HepG2 (cell line): ENCODE measurements at regions not wholly inside any gene's neighbourhood (a gene's known extent, or its start where the extent isn't known, plus 50 kb on each side); places are given as distances from the start of the nearest gene placed in this dataset.

Experiments used
- ADNP ChIP-seq: sonication (generic); formaldehyde crosslinking; IDR thresholded peaks from 2 replicates; pipeline ENCODE4 v1.4.0; 2020; ENCODE audit warnings: missing genetic modification reagents
- CBFB ChIP-seq: sonication (generic); formaldehyde crosslinking; IDR thresholded peaks from 2 replicates; pipeline ENCODE4 v1.4.0; 2020; ENCODE audit warnings: missing genetic modification reagents
- CCAR2 ChIP-seq: fragments of 200-400 bp; formaldehyde crosslinking; optimal IDR thresholded peaks from 2 replicates; pipeline ENCODE3; 2018; ENCODE audit warnings: low read depth, mild to moderate bottlenecking, low read length, moderate library complexity
- CCDC6 ChIP-seq: sonication (generic); formaldehyde crosslinking; IDR thresholded peaks from 2 replicates; pipeline ENCODE4 v1.8.1; 2022; ENCODE audit warnings: mild to moderate bottlenecking, missing genetic modification reagents, moderate library complexity
- FOXK2 ChIP-seq: fragments of 450-650 bp; IDR thresholded peaks from 2 replicates; pipeline ENCODE4 v1.6.1; 2016
- HDAC2 ChIP-seq: sonication (generic); formaldehyde crosslinking; IDR thresholded peaks from 2 replicates; pipeline ENCODE4 v1.4.0; 2020; ENCODE audit warnings: missing genetic modification reagents
- MXD4 ChIP-seq: IDR thresholded peaks from 2 replicates; pipeline ENCODE4 v1.6.1; 2016; ENCODE audit warnings: mild to moderate bottlenecking, missing biosample characterization, missing genetic modification reagents
- SKI ChIP-seq: fragments of 450-650 bp; IDR thresholded peaks from one replicate; pipeline ENCODE4 v1.6.1; 2018; ENCODE audit warnings: mild to moderate bottlenecking; ENCODE audit not compliant: partially characterized antibody
- SP2 ChIP-seq: sonication (generic); formaldehyde crosslinking; IDR thresholded peaks from 2 replicates; pipeline ENCODE4 v1.5.1; 2020; ENCODE audit warnings: mild to moderate bottlenecking, missing genetic modification reagents
- TMF1 ChIP-seq: sonication (generic); formaldehyde crosslinking; IDR thresholded peaks from 2 replicates; pipeline ENCODE4 v1.8.1; 2022; ENCODE audit warnings: low read depth, missing genetic modification reagents
- ZBTB10 ChIP-seq: sonication (generic); formaldehyde crosslinking; IDR thresholded peaks from 2 replicates; pipeline ENCODE4 v1.4.0; 2020; ENCODE audit warnings: missing genetic modification reagents, borderline replicate concordance
- ZNF281 ChIP-seq: sonication (generic); formaldehyde crosslinking; IDR thresholded peaks from 2 replicates; pipeline ENCODE4 v1.4.0; 2020; ENCODE audit warnings: missing genetic modification reagents, borderline replicate concordance
- ZNF318 ChIP-seq: sonication (generic); formaldehyde crosslinking; IDR thresholded peaks from 2 replicates; pipeline ENCODE4 v1.4.0; 2020; ENCODE audit warnings: mild to moderate bottlenecking, missing genetic modification reagents
- ZNF550 ChIP-seq: sonication (generic); formaldehyde crosslinking; IDR thresholded peaks from 2 replicates; pipeline ENCODE4 v1.4.0; 2020; ENCODE audit warnings: mild to moderate bottlenecking, missing genetic modification reagents, borderline replicate concordance

- TF ChIP-seq ZNF318 (CRISPR knock-in tag) (peak; percentile 71; the same call in 1 of the 2 replicates), ZBTB10 (CRISPR knock-in tag) (no peak), SKI (peak; percentile 67), HDAC2 (peak; percentile 96), FOXK2 (peak; percentile 71; the same call in 1 of the 2 replicates), SP2 (CRISPR knock-in tag) (no peak), ZNF550 (CRISPR knock-in tag) (no peak), CCDC6 (CRISPR knock-in tag) (peak; percentile 89), TMF1 (CRISPR knock-in tag) (no peak), CCAR2 (no peak), ZNF281 (CRISPR knock-in tag) (peak; percentile 47), CBFB (CRISPR knock-in tag) (peak; percentile 46; the same call in 1 of the 2 replicates), ADNP (CRISPR knock-in tag) (no peak), MXD4 (peak; percentile 94)
These were observed 71.4 kb upstream of the GLS start (continued) for GRCh38 chr2:190809139-190809764.
